Colonic mucosa (tissue), 4 donors: ENCODE measurements at regions not wholly inside any gene's neighbourhood (a gene's known extent, or its start where the extent isn't known, plus 50 kb on each side); places are given as distances from the start of the nearest gene placed in this dataset.

ENCODE experiments used
- DNase-seq: peaks from one replicate; pipeline ENCODE4 v3.0.0-alpha.2; 2020
- H3K27ac ChIP-seq: fragments of 200-600 bp; one replicate; pipeline ENCODE4 v1.8.0; 2021
- H3K27me3 ChIP-seq: fragments of 200-600 bp; one replicate; pipeline ENCODE4 v1.8.0; 2021
- H3K36me3 ChIP-seq: fragments of 200-600 bp; one replicate; pipeline ENCODE4 v1.8.0; 2021
- H3K4me1 ChIP-seq: fragments of 200-600 bp; one replicate; pipeline ENCODE4 v1.8.0; 2021; ENCODE audit warnings: mild to moderate bottlenecking
- H3K4me3 ChIP-seq: fragments of 200-600 bp; one replicate; pipeline ENCODE4 v1.8.0; 2021
- H3K9ac ChIP-seq, 2 donors: one replicate each; pipeline ENCODE4 v1.7.0; 2013; ENCODE audit warnings: control low read depth in 2 of 2, low read depth in 2 of 2, low read length in 2 of 2
- H3K9me3 ChIP-seq: fragments of 200-600 bp; one replicate; pipeline ENCODE4 v1.8.0; 2021
- intact Hi-C: fragments of 100-400 bp; cut with DNase I; formaldehyde crosslinking; loops from one replicate; pipeline ENCODE4 v1.14.1; 2022
- TF ChIP-seq, protein P1 (sequence below): fragments of 200-600 bp; IDR thresholded peaks from one replicate; pipeline ENCODE4 v1.8.0; 2022; ENCODE audit warnings: antibody characterized with exemption, mild to moderate bottlenecking
- donor health status: healthy.
- donor health status: DM: no; HTN: no; CAD: no.
- donor health status: DM: no; HTN: no; CAD: no.

DNA sequence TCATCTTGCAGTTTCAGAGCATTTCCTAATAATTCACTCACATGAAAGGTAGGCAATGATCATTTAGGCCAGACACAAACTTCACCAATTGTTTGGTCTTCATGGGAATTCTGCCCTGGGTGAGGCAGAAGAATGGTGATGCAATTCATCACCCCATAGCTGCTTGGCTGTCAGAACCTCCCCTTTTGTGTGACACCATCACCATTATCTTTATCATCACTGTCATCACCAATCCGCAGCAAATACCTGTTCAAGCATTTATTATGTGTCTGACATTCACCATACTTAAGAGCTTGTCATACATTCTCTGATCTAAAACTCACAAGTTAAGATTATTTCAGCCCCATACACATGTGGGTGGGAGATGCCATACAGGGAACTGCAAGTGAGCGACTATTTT is 799.5 kb upstream of the LRRN3 start:
- DNase-seq: no peak
- TF ChIP-seq, protein P1, sequence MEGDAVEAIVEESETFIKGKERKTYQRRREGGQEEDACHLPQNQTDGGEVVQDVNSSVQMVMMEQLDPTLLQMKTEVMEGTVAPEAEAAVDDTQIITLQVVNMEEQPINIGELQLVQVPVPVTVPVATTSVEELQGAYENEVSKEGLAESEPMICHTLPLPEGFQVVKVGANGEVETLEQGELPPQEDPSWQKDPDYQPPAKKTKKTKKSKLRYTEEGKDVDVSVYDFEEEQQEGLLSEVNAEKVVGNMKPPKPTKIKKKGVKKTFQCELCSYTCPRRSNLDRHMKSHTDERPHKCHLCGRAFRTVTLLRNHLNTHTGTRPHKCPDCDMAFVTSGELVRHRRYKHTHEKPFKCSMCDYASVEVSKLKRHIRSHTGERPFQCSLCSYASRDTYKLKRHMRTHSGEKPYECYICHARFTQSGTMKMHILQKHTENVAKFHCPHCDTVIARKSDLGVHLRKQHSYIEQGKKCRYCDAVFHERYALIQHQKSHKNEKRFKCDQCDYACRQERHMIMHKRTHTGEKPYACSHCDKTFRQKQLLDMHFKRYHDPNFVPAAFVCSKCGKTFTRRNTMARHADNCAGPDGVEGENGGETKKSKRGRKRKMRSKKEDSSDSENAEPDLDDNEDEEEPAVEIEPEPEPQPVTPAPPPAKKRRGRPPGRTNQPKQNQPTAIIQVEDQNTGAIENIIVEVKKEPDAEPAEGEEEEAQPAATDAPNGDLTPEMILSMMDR: no peak
- Histone ChIP-seq H3K9ac (no peak overlapping the region), H3K4me1 (no peaks in the 10 kb centered on the region), H3K4me3 (no peak overlapping the region), H3K27ac (no peak overlapping the region), H3K27me3 (no peaks in the 10 kb centered on the region), H3K9me3 (no peaks in the 10 kb centered on the region), H3K36me3 (no peaks in the 10 kb centered on the region)
- intact Hi-C loops: no loop called here

- H3K27ac ChIP-seq: no peak overlapping the region
- TF ChIP-seq, protein P1: no peak
- DNase-seq: no peak
- H3K36me3 ChIP-seq: no peaks in the 10 kb centered on the region
- H3K4me1 ChIP-seq: no peaks in the 10 kb centered on the region
- no peak overlapping the region for H3K4me3 ChIP-seq
- no peak overlapping the region for H3K9ac ChIP-seq
- no peaks in the 10 kb centered on the region for H3K9me3 ChIP-seq
- H3K27me3 ChIP-seq: no peaks in the 10 kb centered on the region
- intact Hi-C loops: no loop called here
Observed at GRCh38 chr7:110296321-110296720, 794.6 kb upstream of the LRRN3 start.

- no peaks in the 10 kb centered on the region for H3K27me3 ChIP-seq
- intact Hi-C loops: no loop called here
- TF ChIP-seq, protein P1: no peak
- H3K4me1 ChIP-seq: no peaks in the 10 kb centered on the region
- no peak overlapping the region for H3K4me3 ChIP-seq
- no peaks in the 10 kb centered on the region for H3K9me3 ChIP-seq
- no peak overlapping the region for H3K27ac ChIP-seq
- no peak overlapping the region for H3K9ac ChIP-seq
- H3K36me3 ChIP-seq: no peaks in the 10 kb centered on the region
- DNase-seq: no peak
Observed at GRCh38 chr7:110307776-110308175, 783.2 kb upstream of the LRRN3 start.

DNA sequence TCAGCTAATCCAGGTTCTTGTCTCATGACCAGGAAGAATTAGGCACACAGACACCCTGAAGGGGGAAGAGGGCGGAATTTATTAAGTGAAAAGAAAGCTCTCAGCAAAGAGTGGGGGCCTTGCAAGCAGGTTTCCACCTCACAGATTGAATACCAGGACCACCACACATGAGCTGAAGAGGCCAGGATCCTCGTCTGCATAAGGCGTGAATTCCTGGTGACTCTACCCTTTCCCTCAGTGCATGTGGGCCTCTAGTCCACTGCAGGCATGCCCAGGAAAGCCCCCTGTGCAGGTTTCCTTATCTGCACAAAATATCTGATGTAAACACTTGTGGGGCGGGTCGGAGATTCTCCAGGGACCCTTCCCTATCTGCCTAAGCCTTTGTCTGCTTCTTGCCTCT is 782.1 kb upstream of the LRRN3 start:
- Histone ChIP-seq H3K9me3 (no peaks in the 10 kb centered on the region), H3K36me3 (no peaks in the 10 kb centered on the region), H3K4me1 (no peaks in the 10 kb centered on the region), H3K4me3 (no peak overlapping the region), H3K9ac (no peak overlapping the region), H3K27ac (no peak overlapping the region), H3K27me3 (no peaks in the 10 kb centered on the region)
- intact Hi-C loops: no loop called here
- TF ChIP-seq, protein P1: no peak
- DNase-seq: no peak

- DNase-seq: no peak
- H3K9me3 ChIP-seq: no peaks in the 10 kb centered on the region
- H3K4me1 ChIP-seq: no peaks in the 10 kb centered on the region
- intact Hi-C loops: no loop called here
- no peak overlapping the region for H3K27ac ChIP-seq
- TF ChIP-seq, protein P1: no peak
- H3K36me3 ChIP-seq: no peaks in the 10 kb centered on the region
- H3K9ac ChIP-seq: no peak overlapping the region
- no peaks in the 10 kb centered on the region for H3K27me3 ChIP-seq
- no peak overlapping the region for H3K4me3 ChIP-seq
Observed at GRCh38 chr7:110309941-110310340, 781.0 kb upstream of the LRRN3 start.

- TF ChIP-seq, protein P1: no peak
- Histone ChIP-seq H3K4me1 (no peaks in the 10 kb centered on the region), H3K36me3 (no peaks in the 10 kb centered on the region), H3K9me3 (no peaks in the 10 kb centered on the region), H3K27ac (no peak overlapping the region), H3K4me3 (no peak overlapping the region), H3K27me3 (no peaks in the 10 kb centered on the region), H3K9ac (no peak overlapping the region)
- DNase-seq: no peak
- intact Hi-C loops: no loop called here
Observed at GRCh38 chr7:110311556-110311955, 779.4 kb upstream of the LRRN3 start.
